MM.1S (cell line): ENCODE measurements at regions not wholly inside any gene's neighbourhood (a gene's known extent, or its start where the extent isn't known, plus 50 kb on each side); places are given as distances from the start of the nearest gene placed in this dataset.

Experiments used
- DNase-seq: peaks from one replicate; pipeline ENCODE4 v3.0.0-alpha.2; 2015
- H2AFZ ChIP-seq: fragments of 300-600 bp; sonication (generic); 2 replicates; pipeline ENCODE4 v1.6.0; 2016; ENCODE audit warnings: antibody characterized with exemption, low read length
- H3F3A ChIP-seq: fragments of 300-600 bp; sonication (generic); 2 replicates; pipeline ENCODE4 v1.6.1; 2016; ENCODE audit warnings: mild to moderate bottlenecking, antibody characterized with exemption, low read length, moderate library complexity, mixed read lengths; ENCODE audit not compliant: insufficient read depth
- H3K27ac ChIP-seq: fragments of 300-600 bp; sonication (generic); 2 replicates; pipeline ENCODE4 v1.5.1; 2016; ENCODE audit warnings: mild to moderate bottlenecking, low read length
- H3K27me3 ChIP-seq: fragments of 300-600 bp; sonication (generic); replicated peaks from 2 replicates; pipeline ENCODE4 v1.6.0; 2016; ENCODE audit warnings: low read length; ENCODE audit not compliant: insufficient read depth
- H3K36me3 ChIP-seq: fragments of 300-600 bp; sonication (generic); replicated peaks from 2 replicates; pipeline ENCODE4 v1.6.1; 2016; ENCODE audit warnings: mild to moderate bottlenecking, low read length, mixed read lengths; ENCODE audit not compliant: insufficient read depth
- H3K4me1 ChIP-seq: fragments of 300-600 bp; sonication (generic); 2 replicates; pipeline ENCODE4 v1.6.1; 2016; ENCODE audit warnings: low read length, mixed read lengths
- H3K4me2 ChIP-seq: fragments of 300-600 bp; sonication (generic); 2 replicates; pipeline ENCODE4 v1.6.0; 2016; ENCODE audit warnings: low read depth, low read length
- H3K4me3 ChIP-seq: fragments of 300-600 bp; sonication (generic); 2 replicates; pipeline ENCODE4 v1.5.1; 2016; ENCODE audit warnings: low read length, mixed read lengths
- H3K79me2 ChIP-seq: fragments of 300-600 bp; sonication (generic); 2 replicates; pipeline ENCODE4 v1.6.1; 2016; ENCODE audit warnings: mixed run types, low read length, mixed read lengths
- H3K9ac ChIP-seq: fragments of 300-600 bp; sonication (generic); 2 replicates; pipeline ENCODE4 v1.6.1; 2016; ENCODE audit warnings: low read length, mixed read lengths
- H3K9me2 ChIP-seq: fragments of 300-600 bp; sonication (generic); replicated peaks from 2 replicates; pipeline ENCODE4 v1.6.1; 2016; ENCODE audit warnings: mild to moderate bottlenecking, low read length, mixed read lengths; ENCODE audit not compliant: insufficient read depth
- H3K9me3 ChIP-seq: fragments of 300-600 bp; sonication (generic); replicated peaks from 2 replicates; pipeline ENCODE4 v1.6.1; 2016; ENCODE audit warnings: mild to moderate bottlenecking, low read length, mixed read lengths; ENCODE audit not compliant: insufficient read depth
- H4K20me1 ChIP-seq: fragments of 300-600 bp; sonication (generic); 2 replicates; pipeline ENCODE4 v1.6.1; 2016; ENCODE audit warnings: mild to moderate bottlenecking, low read length, moderate library complexity, mixed read lengths; ENCODE audit not compliant: insufficient read depth
- CTCF ChIP-seq: fragments of 300-600 bp; sonication (generic); IDR thresholded peaks from 2 replicates; pipeline ENCODE4 v1.5.1; 2016; ENCODE audit warnings: antibody characterized with exemption, low read length, mixed read lengths
- EZH2 ChIP-seq: fragments of 300-600 bp; sonication (generic); optimal IDR thresholded peaks from 2 replicates; pipeline ENCODE3; 2017; ENCODE audit warnings: low read depth, mild to moderate bottlenecking, antibody characterized with exemption, low read length, mixed read lengths
- EZH2phosphoT487 ChIP-seq: fragments of 300-600 bp; sonication (generic); IDR thresholded peaks from 2 replicates; pipeline ENCODE4 v1.6.1; 2018; ENCODE audit warnings: antibody characterized with exemption, low read length

DNA sequence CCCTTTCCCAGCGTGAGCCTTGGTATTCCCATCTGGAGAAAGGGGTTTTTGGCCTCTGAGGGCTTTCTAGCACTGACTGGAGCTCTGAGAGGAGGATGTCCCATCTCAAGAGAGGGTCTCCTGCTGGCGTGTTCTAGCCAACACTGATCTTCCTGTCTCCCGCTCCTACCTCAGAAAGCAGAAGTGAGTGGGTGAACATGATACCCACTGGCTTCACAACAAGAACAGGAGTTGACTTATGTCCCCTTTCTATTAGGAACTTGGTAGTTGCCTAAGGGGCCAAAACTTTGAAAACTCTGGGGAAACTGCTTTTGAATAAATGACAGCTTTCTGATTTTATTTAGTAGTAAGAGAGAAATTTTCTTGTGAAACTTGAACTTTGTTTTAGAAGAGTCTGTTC, 113.1 kb upstream of the ADCY1 start:
- H3K9me3 ChIP-seq: no peaks in the 10 kb centered on the region
- no peaks in the 10 kb centered on the region; the same call in 1 of the 2 replicates for H3K4me1 ChIP-seq
- H3K9me2 ChIP-seq: no peaks in the 10 kb centered on the region
- H2AFZ ChIP-seq: no peak overlapping the region
- H3K27ac ChIP-seq: no peak overlapping the region
- no peak overlapping the region for H3K4me3 ChIP-seq
- no peaks in the 10 kb centered on the region for H3K79me2 ChIP-seq
- H3K4me2 ChIP-seq: no peak overlapping the region
- TF ChIP-seq EZH2phosphoT487: no peak
- H4K20me1 ChIP-seq: no peaks in the 10 kb centered on the region
- no peak for DNase-seq
- H3K36me3 ChIP-seq: no peaks in the 10 kb centered on the region
- no peak overlapping the region for H3K9ac ChIP-seq
- H3F3A ChIP-seq: no peaks in the 10 kb centered on the region
- H3K27me3 ChIP-seq: no peaks in the 10 kb centered on the region

DNA sequence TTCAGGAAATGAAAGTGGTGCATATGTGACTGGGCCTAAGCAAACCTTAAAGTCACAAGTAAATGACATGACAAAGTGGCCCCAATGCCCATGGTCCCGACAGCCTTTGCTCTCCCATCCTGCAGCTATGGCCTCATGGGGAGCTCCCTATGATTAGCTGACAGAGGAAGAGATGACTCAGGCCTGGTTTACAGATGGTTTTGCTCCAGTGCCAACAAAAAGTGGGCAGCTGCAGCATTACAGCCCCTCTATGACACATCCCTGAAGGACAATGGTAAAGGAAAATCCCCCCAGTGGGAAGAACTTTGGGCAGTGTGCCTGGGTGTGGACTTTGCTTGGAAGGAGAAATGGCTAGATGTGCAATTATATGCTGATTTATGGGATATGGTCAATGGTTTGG, 105.1 kb upstream of the ADCY1 start:
- Histone ChIP-seq H3K4me1 (no peaks in the 10 kb centered on the region), H3K4me3 (no peak overlapping the region), H3K79me2 (no peaks in the 10 kb centered on the region), H3K27ac (no peak overlapping the region), H3K27me3 (no peaks in the 10 kb centered on the region), H2AFZ (no peak overlapping the region), H3K4me2 (no peak overlapping the region), H3K9ac (no peak overlapping the region), H3K9me3 (no peaks in the 10 kb centered on the region), H3K9me2 (no peaks in the 10 kb centered on the region), H4K20me1 (no peaks in the 10 kb centered on the region), H3K36me3 (no peaks in the 10 kb centered on the region), H3F3A (no peaks in the 10 kb centered on the region)
- DNase-seq: no peak
- TF ChIP-seq EZH2phosphoT487 (no peak), EZH2 (no peak), CTCF (no peak)

- no peak overlapping the region for H3K27ac ChIP-seq
- no peaks in the 10 kb centered on the region for H3K79me2 ChIP-seq
- no peaks in the 10 kb centered on the region for H4K20me1 ChIP-seq
- no peaks in the 10 kb centered on the region for H3K4me1 ChIP-seq
- H3K9me3 ChIP-seq: no peaks in the 10 kb centered on the region
- no peak for DNase-seq
- H3K9ac ChIP-seq: no peak overlapping the region
- H2AFZ ChIP-seq: no peak overlapping the region
- no peaks in the 10 kb centered on the region for H3K36me3 ChIP-seq
- no peak for TF ChIP-seq CTCF
- TF ChIP-seq EZH2: no peak
- no peaks in the 10 kb centered on the region for H3K9me2 ChIP-seq
- no peak overlapping the region for H3K4me2 ChIP-seq
- H3K27me3 ChIP-seq: no peaks in the 10 kb centered on the region
- H3F3A ChIP-seq: no peaks in the 10 kb centered on the region
- no peak overlapping the region for H3K4me3 ChIP-seq
These were observed 104.1 kb upstream of the ADCY1 start for GRCh38 chr7:45470031-45470430.

DNA sequence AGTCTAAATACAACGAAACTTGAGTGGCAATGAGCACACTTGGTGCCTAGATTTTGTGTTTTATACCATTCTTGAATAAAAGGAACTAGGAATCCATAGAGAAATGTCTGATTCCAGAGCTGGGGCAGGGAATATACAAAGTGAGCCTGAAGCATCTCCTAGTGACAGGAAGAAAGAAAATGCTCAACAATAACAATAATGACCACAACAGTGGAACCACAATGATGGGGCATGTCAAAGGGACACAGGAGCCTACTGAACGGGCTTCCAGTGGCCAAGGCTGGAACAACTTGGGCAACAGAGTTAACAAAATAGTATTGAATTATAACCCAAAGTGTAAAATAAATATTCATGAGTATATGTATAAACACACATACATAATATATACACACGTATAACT, 94.4 kb upstream of the ADCY1 start:
- Histone ChIP-seq H3K79me2 (no peaks in the 10 kb centered on the region), H3K9ac (no peak overlapping the region), H3F3A (no peaks in the 10 kb centered on the region), H3K4me3 (no peak overlapping the region), H4K20me1 (no peaks in the 10 kb centered on the region), H2AFZ (no peak overlapping the region), H3K9me2 (no peaks in the 10 kb centered on the region), H3K4me2 (no peak overlapping the region), H3K36me3 (no peaks in the 10 kb centered on the region), H3K4me1 (no peaks in the 10 kb centered on the region), H3K27ac (no peak overlapping the region), H3K9me3 (no peaks in the 10 kb centered on the region), H3K27me3 (no peaks in the 10 kb centered on the region)
- TF ChIP-seq EZH2 (no peak), EZH2phosphoT487 (no peak), CTCF (no peak)
- DNase-seq: no peak
